ENCODE measurements at regions not wholly inside any gene's neighbourhood (a gene's known extent, or its start where the extent isn't known, plus 50 kb on each side); places are given as distances from the start of the nearest gene placed in this dataset.
A peak's percentile ranks its signal among the peaks of the same experiment; 100 is the strongest.
"Not testable (repeated sequence)": the region's sequence is repeated elsewhere in the genome, so short reads cannot be mapped to it uniquely, and the experiment has no call there.

GRCh38 chr4:89493367-89493766, 185.8 kb upstream of the GPRIN3 start:
- no peak for TF ChIP-seq CTCF (IDR thresholded peaks at IDR 0.05; ENCODE audit: low read depth, low read length, missing control alignments)
- no peak for DNase-seq
- Histone ChIP-seq H3K36me3 (replicated peaks) (no peaks in the 10 kb centered on the region), H3K27ac (peak overlapping the region; percentile 60), H3K4me3 (ENCODE audit: low read depth, low read length) (no peak overlapping the region), H3K27me3 (replicated peaks) (no peaks in the 10 kb centered on the region)
- in situ Hi-C loops (cut with HindIII; ENCODE audit: low pct_ligation_motif_present, low sequenced_read_pairs): no loop called here

- no peak for TF ChIP-seq CTCF (IDR thresholded peaks at IDR 0.05; ENCODE audit: low read depth, low read length, missing control alignments)
- in situ Hi-C loops (cut with HindIII; ENCODE audit: low pct_ligation_motif_present, low sequenced_read_pairs): no loop called here
- Histone ChIP-seq H3K27me3 (replicated peaks) (no peaks in the 10 kb centered on the region), H3K36me3 (replicated peaks) (no peaks in the 10 kb centered on the region), H3K27ac (peak overlapping the region; percentile 60), H3K4me3 (ENCODE audit: low read depth, low read length) (no peak overlapping the region)
- peak; percentile 80 for DNase-seq
These were observed 185.0 kb upstream of the GPRIN3 start for GRCh38 chr4:89492581-89493071.

- H3K4me3 ChIP-seq (ENCODE audit: low read depth, low read length): no peak overlapping the region
- no peaks in the 10 kb centered on the region for H3K27me3 ChIP-seq (replicated peaks)
- DNase-seq: no peak
- H3K36me3 ChIP-seq (replicated peaks): no peaks in the 10 kb centered on the region
- TF ChIP-seq CTCF (IDR thresholded peaks at IDR 0.05; ENCODE audit: low read depth, low read length, missing control alignments): no peak
- no peak overlapping the region for H3K27ac ChIP-seq
- in situ Hi-C loops (cut with HindIII; ENCODE audit: low pct_ligation_motif_present, low sequenced_read_pairs): no loop called here
These were observed 184.2 kb upstream of the GPRIN3 start for GRCh38 chr4:89491761-89492160.

- H3K27me3 ChIP-seq (replicated peaks); H3K36me3 ChIP-seq (replicated peaks); DNase-seq; H3K27ac ChIP-seq; H3K4me3 ChIP-seq (ENCODE audit: low read depth, low read length); in situ Hi-C loops (cut with HindIII; ENCODE audit: low pct_ligation_motif_present, low sequenced_read_pairs): not testable (repeated sequence)
These were observed 182.4 kb upstream of the GPRIN3 start for GRCh38 chr4:89489921-89490431.

- no peak overlapping the region for H3K4me3 ChIP-seq (ENCODE audit: low read depth, low read length)
- TF ChIP-seq CTCF (IDR thresholded peaks at IDR 0.05; ENCODE audit: low read depth, low read length, missing control alignments): no peak
- in situ Hi-C loops (cut with HindIII; ENCODE audit: low pct_ligation_motif_present, low sequenced_read_pairs): no loop called here
- no peak overlapping the region for H3K27ac ChIP-seq
- no peak for DNase-seq
- no peaks in the 10 kb centered on the region for H3K27me3 ChIP-seq (replicated peaks)
- H3K36me3 ChIP-seq (replicated peaks): no peaks in the 10 kb centered on the region
These were observed 181.8 kb upstream of the GPRIN3 start for GRCh38 chr4:89489338-89489771.

GRCh38 chr4:89488736-89489135, 181.1 kb upstream of the GPRIN3 start:
- no peaks in the 10 kb centered on the region for H3K27me3 ChIP-seq (replicated peaks)
- no peak for TF ChIP-seq CTCF (IDR thresholded peaks at IDR 0.05; ENCODE audit: low read depth, low read length, missing control alignments)
- no peak for DNase-seq
- H3K27ac ChIP-seq: no peak overlapping the region
- H3K4me3 ChIP-seq (ENCODE audit: low read depth, low read length): no peak overlapping the region
- in situ Hi-C loops (cut with HindIII; ENCODE audit: low pct_ligation_motif_present, low sequenced_read_pairs): no loop called here
- no peaks in the 10 kb centered on the region for H3K36me3 ChIP-seq (replicated peaks)

Data from brain microvascular endothelial cell (primary cell).